Stimulated activated naive CD8-positive, alpha-beta T cell treated with anti-CD3 and anti-CD28 coated beads, Interleukin-15, Interleukin-2, amounts not matched to agents 100 U/mL and 50 U/mL, for 24 hours (primary cell): ENCODE measurements at regions not wholly inside any gene's neighbourhood (a gene's known extent, or its start where the extent isn't known, plus 50 kb on each side); places are given as distances from the start of the nearest gene placed in this dataset.

Experiments used
- ATAC-seq: fragments of 150-1000 bp; cut with Tn5 transposase; one replicate; pipeline ENCODE4 v1.10.0; 2021
- DNase-seq: peaks from one replicate; pipeline ENCODE4 v3.0.0; 2021

GRCh38 chr6:2502998-2503674 lies 247.6 kb downstream of the MYLK4 start:
- ATAC-seq = no peak

GRCh38 chr6:2502096-2502997 lies 248.4 kb downstream of the MYLK4 start:
- ATAC-seq (no peak), DNase-seq (no peak)

More at GRCh38 chr6:2502998-2503674, 247.6 kb downstream of the MYLK4 start:
- no peak for DNase-seq

- DNase-seq (no peak), ATAC-seq (no peak)
These were observed 252.6 kb downstream of the MYLK4 start for GRCh38 chr6:2497922-2498623.

- no peak for DNase-seq
- no peak for ATAC-seq
These were observed 250.9 kb upstream of the GMDS start for GRCh38 chr6:2496291-2496690.

GRCh38 chr6:2492686-2493523 lies 247.5 kb upstream of the GMDS start:
- ATAC-seq = no peak
- DNase-seq = no peak

- ATAC-seq (no peak), DNase-seq (no peak)
These were observed 245.7 kb upstream of the GMDS start for GRCh38 chr6:2491137-2491536.

GRCh38 chr6:2488578-2488977 lies 243.2 kb upstream of the GMDS start:
- DNase-seq (no peak), ATAC-seq (no peak)

GRCh38 chr6:2485116-2485515 lies 239.7 kb upstream of the GMDS start:
- DNase-seq = no peak
- ATAC-seq = no peak

- DNase-seq (no peak), ATAC-seq (no peak)
These were observed 237.4 kb upstream of the GMDS start for GRCh38 chr6:2482773-2483172.

GRCh38 chr6:2481307-2481706 lies 235.9 kb upstream of the GMDS start:
- DNase-seq (no peak), ATAC-seq (no peak)

GRCh38 chr6:2480267-2480966 lies 235.0 kb upstream of the GMDS start:
- DNase-seq (no peak), ATAC-seq (no peak)

GRCh38 chr6:2478200-2478599 lies 232.8 kb upstream of the GMDS start:
- no peak for DNase-seq

GRCh38 chr6:2477666-2478065 lies 232.3 kb upstream of the GMDS start:
- DNase-seq (no peak), ATAC-seq (no peak)

More at GRCh38 chr6:2478200-2478599, 232.8 kb upstream of the GMDS start:
- ATAC-seq = no peak

GRCh38 chr6:2477250-2477649 lies 231.8 kb upstream of the GMDS start:
- ATAC-seq = no peak
- no peak for DNase-seq

GRCh38 chr6:2476376-2476775 lies 231.0 kb upstream of the GMDS start:
- DNase-seq (no peak), ATAC-seq (no peak)

GRCh38 chr6:2471472-2471871 lies 226.1 kb upstream of the GMDS start:
- ATAC-seq (no peak), DNase-seq (no peak)

GRCh38 chr6:2469428-2469827 lies 224.0 kb upstream of the GMDS start:
- DNase-seq (no peak), ATAC-seq (no peak)

GRCh38 chr6:2468601-2468955 lies 223.2 kb upstream of the GMDS start:
- no peak for DNase-seq
- no peak for ATAC-seq

GRCh38 chr6:2467929-2468600 lies 222.7 kb upstream of the GMDS start:
- DNase-seq (no peak), ATAC-seq (no peak)

- DNase-seq (no peak), ATAC-seq (no peak)
These were observed 219.9 kb upstream of the GMDS start for GRCh38 chr6:2465336-2465735.

- DNase-seq (no peak), ATAC-seq (no peak)
These were observed 219.2 kb upstream of the GMDS start for GRCh38 chr6:2464641-2465040.
